HG03354 (cell line): ENCODE measurements at regions not wholly inside any gene's neighbourhood (a gene's known extent, or its start where the extent isn't known, plus 50 kb on each side); places are given as distances from the start of the nearest gene placed in this dataset.
A peak's percentile ranks its signal among the peaks of the same experiment; 100 is the strongest.

Source experiments
- ATAC-seq: cut with Tn5 transposase; IDR thresholded peaks from one replicate; pipeline ENCODE4 v1.9.1; 2021; ENCODE audit warnings: mild to moderate bottlenecking; ENCODE audit not compliant: unreplicated experiment, poor library complexity, severe bottlenecking

DNA sequence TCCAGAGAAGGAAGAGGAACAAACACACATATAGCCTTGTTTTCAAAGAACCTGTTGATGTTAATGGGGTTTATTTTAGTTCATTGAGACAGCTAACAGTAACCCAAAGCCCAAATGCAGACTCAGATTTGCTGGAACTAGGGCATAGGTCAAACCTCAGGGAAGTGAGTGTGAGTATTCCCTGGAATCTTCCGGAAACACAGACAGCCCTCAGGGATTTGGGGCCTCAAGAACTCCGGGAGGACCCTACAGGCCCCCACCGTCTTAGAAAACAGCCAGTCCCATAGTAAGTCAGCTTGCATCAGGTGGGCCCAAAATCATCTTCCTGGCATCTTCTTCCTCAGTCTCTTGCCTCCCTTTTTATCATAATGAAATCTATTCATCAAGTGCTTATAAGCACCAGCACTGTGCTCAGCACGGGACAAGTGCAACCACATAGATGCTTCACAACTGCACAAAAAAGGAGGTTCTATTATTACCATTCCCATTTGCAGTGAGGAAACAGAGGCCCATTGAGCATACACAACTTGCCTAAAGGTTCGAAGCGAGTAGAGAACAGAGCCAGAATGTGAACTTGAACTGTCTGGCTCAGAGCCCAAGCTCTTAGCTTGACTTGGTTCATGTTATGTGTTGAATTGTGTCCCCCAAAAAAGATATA is 50.2 kb upstream of the BCL11A start:
- no peak for ATAC-seq

GRCh38 chr2:60604486-60605064 is 51.1 kb upstream of the BCL11A start:
- no peak for ATAC-seq

DNA sequence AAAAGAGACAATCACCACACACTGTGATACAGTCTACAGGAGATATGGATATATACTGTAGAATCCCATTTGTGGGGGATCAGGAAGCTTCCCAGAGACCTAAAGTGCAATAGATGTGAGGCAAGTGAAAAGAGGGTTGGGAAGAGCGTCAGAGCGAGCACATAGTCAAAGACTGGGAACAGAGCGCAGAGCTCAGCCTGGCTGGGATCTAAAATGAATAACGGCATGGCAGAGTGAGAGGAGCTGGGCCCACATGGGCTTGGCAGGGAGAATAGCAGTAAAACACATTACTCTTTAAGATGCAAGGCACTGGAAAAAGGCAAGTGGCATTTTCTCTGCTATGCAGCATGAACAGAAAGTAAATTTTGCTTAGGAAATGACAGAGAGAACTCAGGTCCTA is 52.4 kb upstream of the BCL11A start:
- ATAC-seq, result no peak

DNA sequence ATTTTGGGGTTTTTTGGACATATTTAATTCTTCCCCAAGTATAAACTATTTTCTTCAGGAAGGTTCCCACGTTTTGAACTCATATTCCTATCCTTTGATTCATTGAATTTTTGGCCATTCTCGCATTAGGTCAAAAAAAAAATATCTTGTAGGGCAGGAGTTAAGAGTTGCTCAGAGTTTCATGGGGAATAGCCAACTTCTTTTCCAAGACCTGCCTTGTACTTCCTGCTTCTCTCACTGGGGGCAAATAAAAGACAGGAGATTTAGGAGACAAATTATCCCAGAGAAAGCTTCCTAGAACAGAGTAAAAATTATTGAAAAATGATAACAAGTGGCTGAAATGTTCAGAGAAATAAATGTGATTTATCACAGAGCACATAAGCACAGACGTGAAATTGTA is 55.2 kb upstream of the BCL11A start:
- ATAC-seq, result no peak

DNA sequence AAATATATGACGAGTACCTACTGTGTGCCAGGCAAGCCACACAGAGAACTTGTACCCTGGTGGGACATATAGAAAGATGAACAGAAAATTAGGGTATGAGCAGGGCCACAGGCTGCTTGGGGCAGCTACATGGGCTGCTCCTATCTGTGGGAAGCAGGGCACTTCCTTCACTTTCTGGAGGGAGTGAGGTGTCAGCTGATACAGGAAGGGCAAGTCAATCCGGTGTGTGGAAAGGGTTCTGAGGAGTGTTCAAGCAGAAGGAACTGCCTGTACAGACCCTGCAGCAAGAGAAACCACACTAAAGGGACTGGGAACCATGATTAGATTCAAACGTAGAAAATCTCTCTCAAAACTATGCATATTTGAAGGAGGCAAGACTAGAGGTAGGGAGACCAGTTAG is 58.6 kb upstream of the BCL11A start:
- no peak for ATAC-seq

GRCh38 chr2:60614319-60614718 is 60.9 kb upstream of the BCL11A start:
- no peak for ATAC-seq

- no peak for ATAC-seq
Observed at GRCh38 chr2:60621688-60622429, 68.4 kb upstream of the BCL11A start.

DNA sequence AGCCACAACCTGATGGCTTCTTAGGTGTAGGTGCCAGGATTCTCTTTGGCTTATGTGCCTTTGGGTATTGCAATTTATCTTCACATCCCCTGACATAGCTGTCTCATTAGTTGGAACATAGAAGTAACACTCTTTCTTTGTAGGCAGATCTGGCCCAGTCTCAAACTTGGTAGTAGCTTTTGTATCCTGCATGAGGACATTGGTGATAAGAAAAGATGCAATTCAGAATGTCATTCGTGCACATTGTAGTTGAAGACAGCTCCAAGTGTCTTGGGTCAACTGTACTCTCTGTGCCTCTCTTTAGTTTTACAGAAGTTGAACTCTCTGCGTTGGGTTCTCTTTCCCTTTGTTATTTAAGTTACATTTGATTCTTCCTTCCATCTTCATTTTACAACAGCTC is 69.6 kb upstream of the BCL11A start:
- ATAC-seq, result no peak

DNA sequence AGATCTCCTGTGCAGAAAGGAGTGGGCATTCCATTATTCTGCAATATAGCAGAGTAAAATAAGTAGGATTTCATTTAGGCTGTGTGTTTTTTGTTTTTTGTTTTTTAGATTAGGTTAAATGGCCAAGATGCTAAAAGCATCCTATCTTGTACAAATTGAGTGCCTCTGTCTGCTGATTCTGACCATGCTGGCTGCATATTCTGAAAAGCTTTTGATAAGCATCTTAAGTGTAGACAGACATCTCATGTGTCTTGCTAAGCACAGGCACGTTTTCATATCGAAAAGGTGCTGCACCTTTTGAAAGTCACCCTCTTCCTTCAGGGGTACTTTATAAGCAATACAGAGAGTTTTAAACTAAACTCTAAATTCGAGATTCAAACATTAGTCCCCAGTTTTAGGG is 74.0 kb upstream of the BCL11A start:
- no peak for ATAC-seq

DNA sequence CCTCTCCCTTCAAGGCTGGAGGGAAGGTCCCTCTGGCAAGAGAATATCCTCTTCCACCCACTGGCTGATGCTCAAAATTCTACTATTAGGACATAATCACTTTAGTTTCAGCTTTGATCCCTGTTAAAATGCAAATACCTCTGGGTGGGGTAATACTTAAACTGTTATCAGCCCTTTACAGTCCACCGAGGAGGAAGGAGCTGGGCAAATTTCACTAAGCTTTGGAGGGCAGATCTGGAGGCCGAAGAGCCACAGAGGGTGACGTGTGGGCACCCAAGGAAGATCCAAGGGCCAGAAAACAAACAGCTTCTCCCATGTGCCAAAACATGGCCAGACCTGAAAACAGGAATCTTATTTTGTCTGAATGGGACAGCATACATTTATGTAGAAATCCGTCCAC is 74.6 kb upstream of the BCL11A start:
- no peak for ATAC-seq

GRCh38 chr2:60628615-60629304 is 75.3 kb upstream of the BCL11A start:
- ATAC-seq, result no peak

DNA sequence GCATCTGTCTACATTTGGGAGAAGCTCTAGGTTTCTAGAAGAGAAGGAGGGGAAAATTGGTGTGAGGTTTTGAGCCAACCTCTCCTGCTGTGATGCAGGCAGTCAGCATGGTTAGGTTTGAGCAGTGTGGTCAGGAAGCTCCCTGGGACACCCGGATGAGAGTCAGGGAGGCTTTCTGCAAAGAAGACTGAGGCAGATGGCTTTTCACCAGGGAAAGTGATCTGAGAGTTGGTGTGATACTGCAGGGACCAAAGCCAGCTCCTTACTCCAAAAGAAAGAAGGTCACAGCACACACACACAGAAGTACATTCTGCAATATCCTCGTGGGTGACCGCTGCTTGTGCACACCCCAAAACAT is 75.8 kb upstream of the BCL11A start:
- no peak for ATAC-seq

DNA sequence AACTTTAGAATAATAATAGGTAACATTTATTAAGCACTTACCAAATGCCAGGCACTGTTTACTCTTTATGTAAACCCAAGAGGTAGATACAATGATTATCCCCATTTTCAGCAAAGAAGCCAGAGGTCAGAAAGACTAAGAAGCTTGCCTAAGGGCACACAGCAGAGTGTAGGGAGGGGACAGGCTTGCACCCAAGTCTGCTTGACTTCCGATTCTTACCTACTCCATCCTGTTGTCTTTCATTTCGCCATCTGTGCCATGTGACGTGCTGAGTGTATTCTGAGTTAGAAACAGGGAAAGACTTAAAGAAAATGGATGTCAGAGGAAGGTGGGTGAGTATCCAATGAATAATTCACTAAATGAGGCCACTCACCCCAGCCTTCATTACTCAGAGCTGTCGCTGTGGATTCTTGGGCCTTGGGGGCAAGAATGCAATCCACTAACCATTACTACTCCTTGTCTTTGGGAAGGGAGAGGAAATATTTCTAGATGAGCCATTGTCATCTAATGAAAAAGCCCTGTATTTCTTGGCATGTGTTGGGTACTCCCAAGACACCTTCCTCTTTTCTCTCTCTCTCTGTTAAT is 76.4 kb upstream of the BCL11A start:
- no peak for ATAC-seq

DNA sequence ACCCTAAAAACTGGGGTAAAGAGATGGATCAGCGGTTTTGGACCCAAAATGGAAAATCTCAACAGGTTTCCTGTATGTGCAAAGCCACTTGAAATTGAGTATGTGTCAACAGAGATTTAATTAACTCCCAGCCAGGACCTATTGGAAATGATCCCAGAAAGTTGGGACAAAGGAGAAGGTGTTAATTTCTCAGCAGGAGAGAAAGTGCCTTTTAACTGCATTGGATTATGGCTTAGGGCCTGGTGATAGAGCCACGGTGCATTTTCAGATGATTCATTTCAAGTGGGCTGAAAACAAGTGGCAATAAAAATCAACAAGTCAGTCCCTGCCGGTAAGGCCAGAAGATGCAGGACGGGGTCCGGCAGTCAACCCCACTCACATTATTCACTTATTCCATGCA is 80.2 kb upstream of the BCL11A start:
- ATAC-seq, result no peak

GRCh38 chr2:60634438-60634837 is 81.0 kb upstream of the BCL11A start:
- ATAC-seq, result no peak

DNA sequence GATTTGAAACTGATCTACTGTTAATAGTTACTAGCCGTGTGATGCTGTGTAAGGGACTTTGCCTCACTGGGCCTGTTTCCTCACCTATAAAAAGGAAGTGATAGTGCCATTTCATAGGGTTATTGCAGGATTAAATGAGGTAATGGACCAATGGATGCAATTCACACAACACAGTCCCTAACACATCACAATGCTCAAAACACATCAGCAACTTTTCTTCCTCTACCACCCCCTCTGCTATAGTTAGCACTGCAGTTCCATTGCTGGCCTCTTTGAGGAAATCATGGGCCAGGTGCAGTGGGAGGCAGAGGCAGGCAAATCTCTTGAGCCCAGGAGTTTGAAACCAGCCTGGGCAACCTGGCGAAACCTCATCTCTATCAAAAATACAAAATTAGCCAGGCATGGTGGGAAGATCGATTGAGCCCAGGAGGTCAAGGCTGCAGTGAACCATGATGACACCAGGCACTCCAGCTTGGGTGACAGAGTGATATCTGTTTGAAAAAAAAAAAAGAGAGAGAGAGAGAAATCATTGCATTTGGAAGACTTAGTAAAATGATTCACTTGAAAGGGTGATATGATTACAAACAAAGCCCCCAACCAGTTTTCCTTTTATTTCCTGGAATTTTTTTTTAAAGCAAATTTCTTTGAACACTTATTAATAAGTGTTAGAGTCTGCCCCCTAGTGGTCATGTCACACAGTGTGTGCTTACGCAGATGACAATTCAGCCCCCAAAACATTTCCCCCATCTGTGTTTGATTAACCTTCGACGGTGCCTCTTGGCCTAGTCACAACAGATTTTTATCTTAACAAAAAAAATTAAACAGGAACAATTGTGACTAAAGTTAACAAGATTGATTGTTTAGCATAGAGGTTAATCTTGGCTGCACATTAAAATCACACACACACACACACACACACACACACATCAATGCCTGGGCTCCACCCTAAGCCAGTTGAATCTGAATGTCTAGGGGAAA is 88.6 kb upstream of the BCL11A start:
- peak; percentile 78 for ATAC-seq

- no peak for ATAC-seq
Observed at GRCh38 chr2:60643747-60644146, 90.3 kb upstream of the BCL11A start.

DNA sequence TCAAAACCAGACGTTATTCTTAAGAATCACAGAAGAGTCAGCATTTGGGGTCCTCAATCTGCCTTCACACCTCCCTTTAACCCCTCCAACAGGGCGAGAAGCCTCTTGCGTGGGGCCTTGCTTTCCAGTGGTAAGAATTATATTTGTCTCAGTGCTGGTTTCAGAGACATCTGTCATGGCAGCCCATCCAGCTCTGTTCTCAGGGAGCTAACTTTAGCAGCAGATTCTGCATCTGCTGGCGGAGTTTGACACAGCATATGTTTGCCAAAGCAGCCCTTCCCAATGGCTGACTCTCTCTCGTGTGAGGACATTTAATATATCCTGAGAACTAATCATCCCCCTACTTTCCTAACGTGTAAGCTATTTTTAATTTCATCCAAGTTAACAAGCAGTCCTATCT is 91.5 kb upstream of the BCL11A start:
- ATAC-seq, result no peak

DNA sequence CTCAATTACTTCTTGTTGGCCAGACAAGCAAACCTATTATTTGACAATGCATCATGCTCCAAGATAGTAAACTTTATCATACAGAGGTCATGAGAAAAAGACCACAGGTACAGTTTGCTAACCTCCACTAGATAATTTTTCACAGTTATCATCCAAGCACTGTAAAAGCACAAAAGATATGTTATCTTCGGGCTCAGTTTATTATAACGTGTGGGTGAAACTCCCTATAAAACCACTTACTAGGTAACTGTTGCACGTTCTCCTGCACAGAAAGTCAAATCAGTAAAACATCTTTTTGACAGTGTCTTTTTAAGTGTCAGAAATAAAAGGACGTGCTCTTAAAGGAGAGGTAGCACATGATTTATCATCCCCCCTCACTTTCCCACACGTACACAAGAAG is 94.7 kb upstream of the BCL11A start:
- ATAC-seq, result no peak
